ENCODE measurements at regions not wholly inside any gene's neighbourhood (a gene's known extent, or its start where the extent isn't known, plus 50 kb on each side); places are given as distances from the start of the nearest gene placed in this dataset.

DNA sequence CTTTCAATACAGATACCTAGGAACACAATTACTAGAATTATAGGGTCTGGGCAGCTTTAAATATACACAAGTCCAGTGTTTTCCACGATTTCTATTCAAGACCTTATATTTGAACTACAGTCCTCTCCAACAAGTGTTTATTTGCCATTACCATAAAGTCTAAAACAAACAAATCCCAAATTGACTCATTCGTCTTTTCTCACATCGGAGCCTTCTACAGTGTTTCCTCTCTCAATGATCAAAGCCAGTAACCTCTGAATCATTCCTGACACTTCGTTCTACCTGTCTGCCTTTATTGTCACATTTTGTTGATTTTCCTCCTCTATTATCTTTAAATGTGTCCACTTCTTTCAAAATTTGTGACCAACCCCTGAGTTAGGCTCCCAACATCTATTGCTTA is 1356.5 kb upstream of the SLC10A2 start:
- no peak for DNase-seq (ENCODE audit: low spot score)

DNA sequence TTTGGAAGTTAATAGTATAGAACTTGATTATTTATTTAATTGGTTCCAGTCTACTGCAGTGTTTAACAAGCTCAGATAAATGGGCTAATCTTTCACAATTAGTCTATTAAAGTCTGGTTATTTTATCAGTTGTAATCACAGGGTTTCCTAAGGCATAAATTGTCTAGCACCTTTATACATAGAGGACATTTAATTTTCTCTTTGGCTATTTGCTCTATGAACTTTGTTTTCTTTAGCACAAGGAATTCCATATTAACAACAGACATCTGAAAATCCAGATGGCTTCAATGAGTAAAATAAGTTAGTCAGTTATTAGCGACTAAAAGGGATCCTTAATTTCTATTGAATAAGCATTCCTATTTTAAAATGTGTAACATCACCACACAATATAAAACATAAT is 1350.8 kb upstream of the SLC10A2 start:
- DNase-seq (ENCODE audit: low spot score): no peak

DNA sequence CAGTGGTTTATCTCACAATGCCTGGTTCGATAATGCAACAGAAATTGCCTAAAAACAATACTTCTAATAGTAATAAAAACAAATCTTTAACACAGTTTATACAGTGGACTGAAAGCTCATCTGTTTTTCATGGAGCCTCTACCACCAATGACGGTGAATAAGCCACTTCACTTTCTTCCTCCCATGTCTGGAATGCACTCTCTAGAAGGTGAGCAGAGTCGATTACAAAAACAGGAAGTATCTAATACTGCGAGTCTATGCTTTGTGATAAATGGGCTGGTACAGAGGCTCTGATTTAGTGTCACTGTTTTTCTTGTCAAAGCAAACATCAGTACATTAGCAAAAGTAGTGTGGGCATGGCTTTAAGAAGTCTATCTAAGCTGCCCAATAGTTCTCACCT is 1348.6 kb upstream of the SLC10A2 start:
- no peak for DNase-seq (ENCODE audit: low spot score)

DNA sequence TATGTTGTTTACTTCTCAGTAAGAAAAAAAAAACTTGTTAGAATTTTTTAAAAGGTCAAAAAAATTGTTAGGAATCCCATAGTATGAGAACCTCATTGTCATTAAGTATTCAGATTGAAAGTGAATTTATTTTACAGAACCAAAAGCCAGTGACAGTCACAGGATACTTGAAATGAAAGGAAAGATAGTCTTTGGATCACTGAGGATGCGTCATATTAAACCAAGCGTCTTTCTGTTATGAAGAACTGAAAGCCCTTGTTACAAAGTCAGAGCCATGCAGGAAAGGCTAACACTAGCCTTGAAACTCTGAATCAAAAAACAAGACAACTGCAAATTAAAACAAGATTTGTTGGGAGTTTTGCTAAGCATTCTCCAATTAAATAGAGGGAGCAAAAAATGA is 1348.0 kb upstream of the SLC10A2 start:
- no peak for DNase-seq (ENCODE audit: low spot score)

DNA sequence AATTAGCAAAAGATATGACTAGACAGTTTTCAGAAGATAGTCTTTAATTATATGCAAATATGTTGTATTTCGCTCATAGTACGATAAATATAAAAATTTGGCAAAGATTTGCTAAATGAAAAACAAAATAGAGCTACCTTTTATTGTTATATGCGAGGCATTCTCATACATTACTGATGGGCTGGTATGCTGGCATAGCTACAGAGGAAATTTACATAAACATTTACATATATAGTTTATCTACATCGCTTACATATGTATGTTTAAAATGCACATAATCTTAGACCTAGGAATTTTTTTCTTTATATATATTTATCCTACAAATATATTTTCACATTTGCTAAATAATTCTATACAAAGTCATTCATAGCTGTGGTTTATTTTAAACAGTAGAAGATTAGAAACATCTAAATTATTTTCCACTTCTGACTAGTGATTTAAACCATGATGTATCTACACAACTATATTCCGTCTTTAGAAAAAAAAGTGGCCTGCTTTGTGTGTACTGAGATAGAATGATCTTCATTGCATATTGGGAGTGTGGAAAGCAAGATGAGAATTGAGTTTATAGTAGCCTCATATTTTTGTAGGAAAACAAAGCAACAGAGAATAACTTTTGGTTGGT is 1345.0 kb upstream of the SLC10A2 start:
- DNase-seq (ENCODE audit: low spot score): no peak

DNA sequence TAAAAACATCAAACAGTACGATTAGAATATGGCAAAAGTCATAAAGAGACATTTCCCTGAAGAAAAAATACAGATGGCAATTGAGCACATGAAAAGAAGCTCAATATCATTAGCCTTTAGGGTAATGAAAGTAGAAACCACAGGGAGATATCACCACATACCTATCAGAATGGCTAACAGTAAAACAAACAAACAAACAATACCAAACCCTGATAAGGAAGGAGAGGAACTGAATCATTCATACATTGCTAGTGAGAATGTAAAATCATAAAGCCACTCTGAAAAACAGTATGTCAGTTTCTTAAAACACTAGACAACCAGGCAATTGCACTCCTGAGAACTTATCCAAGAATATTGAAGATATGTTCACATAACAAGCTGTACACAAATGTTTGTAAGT is 1342.5 kb upstream of the SLC10A2 start:
- no peak for DNase-seq (ENCODE audit: low spot score)

DNA sequence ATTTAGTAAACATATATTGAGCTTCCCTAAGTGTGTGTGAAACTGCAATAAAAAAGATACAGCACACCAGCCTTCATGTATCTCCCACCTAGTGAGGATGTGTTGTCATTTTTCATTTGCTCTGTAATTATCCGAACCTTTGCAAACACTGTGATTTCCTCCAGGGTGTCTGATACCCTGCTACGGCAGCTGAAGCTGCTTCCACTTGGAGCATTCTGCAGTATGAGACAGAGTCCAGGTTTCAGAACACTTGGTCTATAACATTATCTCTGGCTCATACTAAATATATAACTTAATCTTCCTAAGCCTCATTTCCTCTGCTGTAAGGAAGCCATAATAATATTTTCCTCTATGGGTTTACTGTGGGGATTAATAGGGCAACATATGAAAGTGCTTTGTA is 1338.1 kb upstream of the SLC10A2 start:
- no peak for DNase-seq (ENCODE audit: low spot score)

DNA sequence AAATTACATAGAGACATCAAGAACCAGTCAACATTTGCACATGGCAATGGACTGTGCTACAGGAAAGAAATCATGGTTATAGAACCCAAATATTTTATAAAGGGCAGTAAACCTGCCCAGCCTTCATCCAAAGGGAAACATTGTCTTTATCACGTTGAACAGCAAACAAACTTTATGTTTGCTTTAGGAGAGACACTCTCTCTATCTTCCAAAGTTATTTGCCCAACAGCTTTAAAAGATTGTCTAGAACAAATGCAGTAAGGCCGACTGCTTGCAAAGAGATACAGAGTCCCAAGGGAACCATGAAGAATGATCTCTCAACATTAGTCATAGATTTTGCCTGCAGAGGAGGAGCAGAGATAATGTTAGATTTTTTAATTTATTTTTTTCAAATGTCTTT is 1323.5 kb upstream of the SLC10A2 start:
- no peak for DNase-seq (ENCODE audit: low spot score)

DNA sequence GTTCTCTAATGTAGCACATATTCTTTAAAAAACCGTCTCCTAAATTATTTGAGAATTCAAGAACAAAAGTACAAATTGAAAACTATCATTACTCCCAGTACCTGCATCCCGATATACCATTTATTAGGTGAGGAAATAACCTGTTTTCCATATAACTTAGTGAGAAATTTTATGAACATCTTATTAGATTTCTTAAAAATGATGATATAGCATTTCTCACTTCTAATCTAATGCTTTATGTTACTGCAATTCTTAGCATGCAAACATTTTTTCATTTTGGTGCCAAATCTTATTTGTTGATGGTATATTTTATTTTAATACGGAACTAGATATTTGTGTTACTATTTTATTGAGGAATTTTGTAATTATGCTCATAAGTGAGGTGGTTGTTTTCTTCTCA is 1321.3 kb upstream of the SLC10A2 start:
- no peak for DNase-seq (ENCODE audit: low spot score)

DNA sequence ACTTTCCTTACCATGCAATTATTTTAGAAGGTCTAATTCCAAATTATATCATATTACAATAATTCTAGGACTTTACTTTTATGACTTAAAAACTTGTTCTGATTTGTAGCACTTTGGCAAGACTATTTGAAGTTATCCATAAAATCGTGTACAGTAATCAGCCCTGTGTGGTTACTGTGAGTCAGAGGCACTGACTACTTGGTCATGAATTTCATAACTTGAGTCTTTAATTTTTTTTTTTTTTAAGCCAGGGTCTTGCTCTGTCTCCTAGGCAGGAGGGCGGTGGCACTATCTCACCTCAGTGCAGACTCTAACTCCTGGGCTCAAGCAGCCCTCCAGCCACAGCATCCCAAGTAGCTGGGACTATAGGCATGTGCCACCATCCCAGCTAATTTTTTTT is 1319.2 kb upstream of the SLC10A2 start:
- DNase-seq (ENCODE audit: low spot score): no peak

DNA sequence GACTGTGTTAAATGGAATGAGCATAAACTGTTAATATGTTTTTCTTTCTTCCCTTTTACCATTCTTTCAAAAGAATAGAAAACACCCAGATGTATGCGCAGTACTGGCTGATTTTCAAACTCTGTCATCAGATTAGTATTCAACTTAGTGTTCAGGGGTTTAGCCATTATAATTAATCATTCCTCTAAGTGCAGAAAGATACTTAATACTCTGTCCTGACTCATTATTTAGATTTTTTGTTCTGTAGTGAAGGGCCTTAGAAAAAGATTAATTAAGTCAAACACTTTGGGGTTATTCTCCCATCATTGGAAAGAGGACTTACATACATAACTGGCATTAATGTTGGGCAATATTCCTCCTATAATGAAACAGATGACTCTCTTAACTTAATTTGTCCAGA is 1316.7 kb upstream of the SLC10A2 start:
- DNase-seq (ENCODE audit: low spot score): no peak

DNA sequence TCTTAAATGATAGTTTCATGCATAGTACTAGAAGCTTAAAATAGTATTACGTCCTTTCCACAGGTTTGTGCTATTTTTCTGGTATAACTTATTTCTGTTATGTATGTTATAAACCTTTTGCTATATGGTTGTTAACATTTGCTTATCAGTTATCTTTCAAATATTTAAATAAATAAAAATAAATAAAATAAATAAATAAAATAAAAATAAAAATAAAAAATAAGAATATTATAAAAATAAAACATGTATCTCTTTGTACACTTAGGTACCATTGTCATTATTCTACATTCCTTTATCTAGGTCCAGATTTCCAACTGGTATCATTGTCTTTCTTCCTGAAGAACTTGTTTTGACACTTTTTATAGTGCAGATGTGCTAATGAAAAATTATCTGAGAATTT is 1310.4 kb upstream of the SLC10A2 start:
- no peak for DNase-seq (ENCODE audit: low spot score)

DNA sequence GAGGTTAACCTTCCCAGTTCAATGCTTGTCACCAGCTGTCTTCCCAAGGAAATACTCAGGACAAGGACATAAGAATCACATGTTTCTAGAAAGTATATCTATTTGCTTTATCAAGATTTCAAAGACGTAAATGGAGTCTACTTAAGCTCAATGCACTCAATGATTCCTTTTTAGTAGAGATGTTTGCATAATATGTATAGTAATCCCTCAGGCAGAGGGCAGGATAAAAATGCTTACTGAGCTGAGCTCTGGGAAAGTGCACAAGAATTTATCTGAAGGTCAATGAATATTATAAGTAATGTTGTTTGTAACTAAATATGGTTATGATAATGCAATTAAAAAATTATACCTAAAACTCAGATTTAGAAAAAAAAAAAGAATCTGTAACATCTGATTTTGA is 1309.4 kb upstream of the SLC10A2 start:
- no peak for DNase-seq (ENCODE audit: low spot score)

DNA sequence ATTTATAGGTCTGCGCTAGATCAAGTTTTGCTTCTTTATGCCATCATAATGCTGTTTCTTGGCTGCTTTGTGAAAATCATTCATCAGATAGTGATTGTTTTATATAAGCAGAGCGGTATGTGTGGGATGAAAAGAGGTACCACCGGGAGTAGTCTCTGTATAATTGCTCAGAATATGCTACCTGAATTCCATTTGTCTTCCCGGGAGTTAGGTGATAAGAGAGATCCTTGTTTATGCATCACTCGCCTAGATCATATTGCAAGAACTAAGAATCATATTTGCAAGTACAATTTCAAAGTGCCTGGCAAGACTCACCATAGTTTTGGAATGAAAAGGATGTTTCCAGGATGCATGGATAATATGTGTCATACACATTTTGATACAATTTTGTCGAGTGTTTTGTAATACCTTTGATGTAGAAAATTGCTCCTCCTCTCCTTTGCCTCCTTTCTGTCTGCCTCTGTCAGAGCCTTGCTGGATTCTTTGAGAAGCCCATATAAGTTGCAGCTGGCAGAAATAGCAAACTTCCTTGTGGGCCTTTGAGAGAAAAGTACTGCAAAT is 1306.0 kb upstream of the SLC10A2 start:
- no peak for DNase-seq (ENCODE audit: low spot score)

DNA sequence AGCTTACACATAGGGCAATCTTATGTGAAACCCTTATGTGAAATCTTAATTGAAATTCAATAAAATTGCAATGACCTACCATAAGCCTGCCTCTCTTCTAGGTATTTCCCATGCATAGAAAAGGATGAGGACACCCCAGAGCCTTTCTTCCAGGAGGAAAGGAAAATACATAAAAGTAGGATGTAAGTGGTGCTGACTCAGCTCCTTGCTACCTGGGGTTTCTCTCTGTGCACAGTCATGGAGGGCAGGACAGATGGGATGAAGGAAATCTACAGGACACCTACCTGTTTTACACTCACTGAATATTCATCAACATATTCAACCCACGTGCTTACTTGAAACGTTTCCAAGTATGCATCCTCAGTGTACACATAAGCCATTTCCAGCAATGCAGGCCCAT is 1299.2 kb upstream of the SLC10A2 start:
- DNase-seq (ENCODE audit: low spot score): no peak

DNA sequence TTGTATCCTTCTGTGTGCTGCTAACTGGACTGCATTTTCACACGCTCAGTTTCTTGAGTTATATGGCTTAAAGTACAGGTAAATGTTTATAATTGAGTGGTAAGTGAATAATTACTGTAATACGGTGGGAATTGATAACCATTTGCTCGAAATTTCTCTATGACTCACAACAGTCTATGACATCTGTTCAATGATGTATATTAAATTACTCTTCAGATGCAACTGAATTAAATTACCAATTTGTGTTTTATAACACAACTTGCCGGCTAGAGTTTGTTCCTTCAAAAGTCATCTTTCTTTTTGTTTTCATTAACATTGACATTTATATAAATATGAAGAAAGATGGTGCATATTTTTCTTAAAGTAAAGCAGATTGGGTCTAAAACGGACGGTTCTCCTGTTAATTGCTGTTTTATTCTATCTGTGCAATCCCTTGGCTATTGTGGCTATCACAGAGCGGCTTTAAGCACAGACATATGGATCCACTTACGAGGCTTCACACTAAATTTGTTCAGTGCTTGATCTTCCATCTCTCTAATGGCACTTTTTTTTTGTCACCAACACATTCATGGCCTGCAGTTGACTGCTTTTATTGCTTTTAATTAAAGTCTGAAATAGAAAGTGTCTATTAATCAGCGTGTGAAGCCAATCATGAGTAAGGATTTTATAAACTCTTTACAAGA is 1291.6 kb upstream of the SLC10A2 start:
- no peak for DNase-seq (ENCODE audit: low spot score)

DNA sequence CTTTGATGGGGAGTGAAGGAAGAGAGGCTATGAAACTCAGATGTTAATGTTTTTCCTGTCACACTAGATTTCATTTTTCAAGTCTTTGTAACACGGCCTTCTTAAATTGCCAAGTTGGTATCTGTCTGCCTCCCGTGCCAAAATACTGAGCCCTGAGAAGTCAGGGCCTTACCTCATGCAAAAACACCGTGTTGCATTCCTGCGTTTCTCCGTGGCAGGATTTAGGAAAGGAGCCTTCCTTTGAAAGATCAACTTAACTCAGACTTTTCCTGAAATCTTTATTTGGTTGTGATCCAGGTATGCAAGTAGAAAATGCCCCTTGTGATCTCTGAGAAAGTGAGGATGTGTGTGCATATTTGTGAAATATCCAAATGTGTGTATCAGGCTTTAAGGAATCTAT is 1291.0 kb upstream of the SLC10A2 start:
- no peak for DNase-seq (ENCODE audit: low spot score)

DNA sequence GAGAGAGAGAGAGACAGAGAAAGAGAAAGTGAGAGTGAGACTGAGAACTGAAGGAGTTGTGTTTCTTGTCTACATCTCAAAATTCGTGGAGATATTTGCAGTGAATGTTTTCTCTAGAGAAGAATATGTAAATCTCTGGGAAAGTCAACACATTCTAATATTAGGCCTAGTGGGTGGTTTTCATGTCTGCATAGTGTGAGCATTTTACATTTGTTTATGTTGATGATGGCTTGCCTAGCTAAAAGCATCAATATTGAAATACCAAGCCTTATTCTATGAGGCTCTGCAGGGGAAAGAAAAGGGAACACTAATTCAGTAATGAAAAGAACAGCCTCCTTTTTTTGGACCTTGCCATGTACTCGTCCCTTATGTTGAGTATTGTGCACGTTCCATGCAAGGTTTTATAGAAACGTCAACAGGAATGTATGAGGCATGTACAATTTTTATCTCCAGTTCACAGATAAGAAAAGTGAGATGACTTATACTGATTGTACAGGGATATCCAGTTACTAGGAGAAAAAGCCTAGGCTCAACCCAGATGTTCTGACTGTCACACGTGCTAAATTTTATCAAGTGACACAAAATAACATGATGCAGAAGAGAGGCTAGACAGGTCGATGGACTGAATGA is 1288.9 kb upstream of the SLC10A2 start:
- DNase-seq (ENCODE audit: low spot score): no peak

DNA sequence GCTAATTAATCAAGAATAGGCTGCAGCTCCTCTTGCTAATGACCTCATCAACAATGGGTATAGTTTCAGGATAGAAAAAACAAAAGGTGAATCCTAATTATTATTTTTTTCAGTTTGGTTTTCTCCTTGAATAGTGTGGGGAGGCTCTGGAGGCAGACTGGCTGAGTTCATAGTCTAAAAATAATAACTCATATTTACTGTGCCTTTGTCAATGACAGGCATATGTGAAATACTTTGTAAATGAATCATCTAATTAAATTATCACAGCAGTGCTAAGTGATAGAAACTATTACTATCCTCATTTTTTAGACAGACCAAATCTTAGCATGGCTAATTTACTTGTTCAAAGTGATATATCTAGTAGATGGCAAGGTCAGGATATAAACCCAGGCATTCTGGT is 1261.0 kb upstream of the SLC10A2 start:
- no peak for DNase-seq (ENCODE audit: low spot score)

DNA sequence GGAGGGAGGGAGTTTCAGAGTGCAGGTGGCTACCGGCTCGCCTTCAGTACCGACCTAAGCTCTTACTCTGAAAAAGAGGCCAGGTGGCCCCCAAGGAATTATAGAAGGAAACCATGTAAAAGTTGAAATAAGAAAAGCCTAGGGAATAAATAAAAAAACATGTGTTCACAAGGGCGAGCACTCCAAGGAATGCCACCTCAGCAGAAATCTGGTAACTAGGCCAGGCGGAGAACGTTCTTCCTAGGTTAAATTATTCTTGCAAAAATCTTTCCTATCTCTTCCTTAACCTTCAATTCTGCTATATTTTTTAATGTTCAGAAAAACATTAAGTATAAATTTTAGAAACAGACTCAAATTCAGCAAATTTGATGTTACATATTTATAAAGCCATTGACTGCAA is 1260.3 kb upstream of the SLC10A2 start:
- DNase-seq (ENCODE audit: low spot score): no peak

DNA sequence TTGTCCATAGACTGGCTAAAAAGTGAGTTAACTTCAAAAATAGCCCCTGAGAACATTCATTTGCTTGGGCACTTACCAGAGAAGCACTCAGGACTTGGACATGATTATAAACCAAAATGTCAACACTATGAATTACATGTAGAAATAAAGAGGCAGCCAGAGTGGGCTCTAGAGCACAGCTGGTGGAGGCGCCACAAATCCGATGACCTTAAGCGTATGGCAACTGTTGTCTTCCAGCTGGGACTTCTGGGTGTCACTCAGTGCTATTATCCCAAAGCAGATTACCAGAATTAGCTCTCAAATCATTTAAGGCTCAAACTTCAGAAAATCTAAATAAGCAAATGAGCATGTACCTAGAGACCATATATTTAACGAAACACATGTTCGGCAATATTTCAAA is 1255.5 kb upstream of the SLC10A2 start:
- no peak for DNase-seq (ENCODE audit: low spot score)

DNA sequence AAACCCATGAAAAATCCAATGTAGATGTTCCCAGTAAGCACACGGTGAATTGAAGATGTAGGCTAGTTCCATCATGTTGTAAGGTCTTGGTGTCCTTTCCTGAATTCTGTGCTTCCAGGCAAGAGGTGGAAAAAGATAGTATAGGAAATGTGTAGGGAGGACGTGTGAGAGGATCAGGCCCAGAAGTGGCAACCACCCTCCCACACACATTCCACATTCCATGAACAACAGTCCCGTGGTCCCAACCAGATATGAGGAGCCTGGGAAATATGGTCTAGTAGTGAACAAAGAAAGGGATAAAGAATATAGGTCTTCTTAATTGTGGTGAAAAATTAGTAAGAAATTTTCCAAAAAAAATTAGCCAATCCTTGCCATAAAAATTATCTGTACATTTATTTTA is 1254.2 kb upstream of the SLC10A2 start:
- DNase-seq (ENCODE audit: low spot score): no peak

DNA sequence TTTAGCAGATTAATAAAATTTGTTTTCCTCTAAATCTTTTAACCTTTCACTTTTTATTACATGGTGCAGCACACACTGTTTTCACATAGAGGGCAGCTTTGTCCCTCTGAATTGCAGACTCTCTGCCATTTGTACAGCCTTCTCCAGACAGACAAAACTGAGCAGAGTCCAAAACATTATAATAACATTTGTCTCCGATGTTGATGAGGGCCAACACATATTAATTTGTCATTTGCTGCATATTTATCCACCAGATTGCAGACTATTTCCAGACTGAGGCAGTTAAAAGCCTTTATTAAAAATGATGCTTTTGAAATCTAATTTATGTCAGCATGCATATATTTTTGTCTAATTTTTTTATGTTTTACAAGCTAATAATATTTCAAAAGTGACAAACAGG is 1251.9 kb upstream of the SLC10A2 start:
- no peak for DNase-seq (ENCODE audit: low spot score)

DNA sequence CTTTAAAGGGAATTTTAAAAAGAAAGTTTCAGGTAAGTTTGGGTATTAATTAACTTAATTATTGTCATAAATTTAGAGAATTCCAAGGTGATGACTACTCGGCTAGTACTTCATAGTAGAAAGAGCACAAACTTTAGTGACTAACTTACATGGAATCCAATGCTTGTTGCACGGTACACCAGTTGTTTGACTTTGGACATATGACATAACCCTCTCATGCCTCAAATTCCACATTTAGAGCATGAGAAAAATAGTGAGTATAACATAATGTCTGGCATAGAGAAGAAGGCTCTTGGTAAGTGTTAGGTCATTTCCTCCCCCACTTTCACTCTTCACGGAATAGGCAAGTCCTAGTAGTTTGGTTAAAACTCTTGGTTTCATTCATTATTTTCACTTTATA is 1249.4 kb upstream of the SLC10A2 start:
- peak; percentile 29 for DNase-seq (ENCODE audit: low spot score)
